B cell (primary cell): ENCODE measurements at regions not wholly inside any gene's neighbourhood (a gene's known extent, or its start where the extent isn't known, plus 50 kb on each side); places are given as distances from the start of the nearest gene placed in this dataset.

Source experiments
- ATAC-seq: fragments of 200-7000 bp; cut with Tn5 transposase; one replicate; pipeline ENCODE4 v1.10.0; 2021; ENCODE audit warnings: low read depth, mild to moderate bottlenecking, moderate number of reproducible peaks, moderate library complexity
- CTCF ChIA-PET: fragments of 350-600 bp; sonication (Branson Sonifier 250); formaldehyde crosslinking; loops from one replicate; lab custom pipeline; 2021; ENCODE audit warnings: antibody characterized with exemption, inconsistent platforms; lab: Charles Lee
- POLR2A ChIA-PET: fragments of 350-600 bp; sonication (Branson Sonifier 250); formaldehyde crosslinking; loops from one replicate; lab custom pipeline; 2021; ENCODE audit warnings: antibody characterized with exemption; lab: Charles Lee
- DNase-seq: peaks from one replicate; pipeline ENCODE4 v3.0.0; 2013
- H2AFZ ChIP-seq: 2 replicates; pipeline ENCODE4 v1.6.1; 2012; ENCODE audit warnings: mild to moderate bottlenecking, low read depth, low read length; ENCODE audit not compliant: insufficient read depth, poor library complexity, severe bottlenecking
- H3K27ac ChIP-seq, 2 donors: 1 replicate in 1 of 2; 2 replicates in 1 of 2; pipeline ENCODE4 v1.5.1; 2012 to 2013; ENCODE audit warnings: low read length in 2 of 2, mild to moderate bottlenecking in 2 of 2, moderate library complexity in 1 of 2
- H3K27me3 ChIP-seq, 4 experiments: fragments of 200-600 bp in 1 of 4; sonication (generic) in 1 of 4; replicated peaks in 1 of 4; 1 replicate in 2 of 4; 2 replicates in 2 of 4; pipeline versions ENCODE4 v1.6.1 to v1.7.0; 2013 to 2016; ENCODE audit warnings: low read length in 3 of 4, mild to moderate bottlenecking in 2 of 4, mixed read lengths in 1 of 4, moderate library complexity in 1 of 4; ENCODE audit not compliant: insufficient read depth in 4 of 4, control insufficient read depth in 3 of 4; ENCODE audit errors: control extremely low read depth in 1 of 4
- H3K36me3 ChIP-seq, 2 experiments: replicated peaks in 1 of 2; 1 replicate in 1 of 2; 2 replicates in 1 of 2; pipeline versions ENCODE4 v1.6.1 to v1.7.1; 2013; ENCODE audit warnings: low read length in 1 of 2; ENCODE audit not compliant: insufficient read depth in 2 of 2, control insufficient read depth in 1 of 2; ENCODE audit errors: control extremely low read depth in 1 of 2, extremely low read depth in 1 of 2
- H3K4me1 ChIP-seq, 2 donors: fragments of 200-600 bp in 1 of 2; sonication (generic) in 1 of 2; 1 replicate in 1 of 2; 2 replicates in 1 of 2; pipeline versions ENCODE4 v1.5.1 to v1.6.1; 2013 to 2017; ENCODE audit warnings: low read length in 2 of 2; ENCODE audit not compliant: control insufficient read depth in 2 of 2, insufficient read depth in 2 of 2
- H3K4me2 ChIP-seq: replicated peaks from 2 replicates; pipeline ENCODE3; 2012; ENCODE audit warnings: mild to moderate bottlenecking, low read depth, low read length; ENCODE audit not compliant: poor library complexity, severe bottlenecking
- H3K4me3 ChIP-seq, 5 experiments: fragments of 200-600 bp in 1 of 5; sonication (generic) in 1 of 5; 1 replicate in 3 of 5; 2 replicates in 2 of 5; pipeline versions ENCODE4 v1.5.1 to v1.7.0; 2011 to 2016; ENCODE audit warnings: low read length in 4 of 5, mild to moderate bottlenecking in 4 of 5, low read depth in 2 of 5, control low read depth in 1 of 5, moderate library complexity in 1 of 5; ENCODE audit not compliant: insufficient read depth in 1 of 5; ENCODE audit errors: control extremely low read depth in 1 of 5, extremely low read depth in 1 of 5
- H3K79me2 ChIP-seq: fragments of 200-600 bp; sonication (generic); one replicate; pipeline ENCODE4 v1.6.0; 2016; ENCODE audit warnings: low read length; ENCODE audit not compliant: control insufficient read depth, insufficient read depth
- H3K9ac ChIP-seq: fragments of 200-600 bp; sonication (generic); 2 replicates; pipeline ENCODE4 v1.6.1; 2017; ENCODE audit warnings: mild to moderate bottlenecking, low read length, moderate library complexity
- H3K9me3 ChIP-seq, 3 donors: one replicate each; pipeline versions ENCODE4 v1.6.1 to v1.7.1; 2013; ENCODE audit warnings: low read length in 2 of 3; ENCODE audit not compliant: control insufficient read depth in 2 of 3, insufficient read depth in 1 of 3; ENCODE audit errors: control extremely low read depth in 1 of 3
- H4K20me1 ChIP-seq: 2 replicates; pipeline ENCODE4 v1.6.0; 2012; ENCODE audit warnings: mild to moderate bottlenecking, low read length; ENCODE audit not compliant: insufficient read depth, control insufficient read depth, poor library complexity, severe bottlenecking
- H3K27ac Mint-ChIP-seq: one replicate; pipeline ENCODE4 v1.8.0; 2021; ENCODE audit warnings: mixed read lengths
- H3K27me3 Mint-ChIP-seq: one replicate; pipeline ENCODE4 v1.8.0; 2021; ENCODE audit warnings: mixed read lengths
- H3K4me1 Mint-ChIP-seq: one replicate; pipeline ENCODE4 v1.8.0; 2021; ENCODE audit warnings: mixed read lengths
- H3K4me3 Mint-ChIP-seq: one replicate; pipeline ENCODE4 v1.8.0; 2021; ENCODE audit warnings: mixed read lengths
- H3K9me3 Mint-ChIP-seq: one replicate; pipeline ENCODE4 v1.8.0; 2022; ENCODE audit warnings: mixed read lengths; ENCODE audit not compliant: insufficient read depth
- CTCF ChIP-seq: fragments of 200-600 bp; IDR thresholded peaks from one replicate; pipeline ENCODE4 v1.8.0; 2022; ENCODE audit warnings: antibody characterized with exemption, mild to moderate bottlenecking
- EZH2 ChIP-seq: IDR thresholded peaks from 2 replicates; pipeline ENCODE4 v1.6.1; 2012; ENCODE audit warnings: borderline replicate concordance, low read depth, mild to moderate bottlenecking, moderate library complexity, low read length; ENCODE audit not compliant: insufficient read depth, poor library complexity, severe bottlenecking
- whole genome bisulfite sequencing: methylation state at CpG from one replicate; pipeline ENCODE4 v1.1.5; 2013; ENCODE audit warnings: missing lambda C conversion rate; ENCODE audit not compliant: insufficient coverage; 5-methylcytosine and 5-hydroxymethylcytosine counted together
- intact Hi-C: fragments of 100-400 bp; cut with micrococcal nuclease; formaldehyde crosslinking; loops from one replicate; pipeline ENCODE4 v1.10.0; 2022

- Histone ChIP-seq H3K79me2 (no peaks in the 10 kb centered on the region), H3K4me2 (no peak overlapping the region), H3K27ac (no peak overlapping the region), H3K36me3 (no peaks in the 10 kb centered on the region), H3K27me3 (peaks cover 0 to 6% (median 1%) of the 10 kb centered on the region in 4 experiments), H2AFZ (no peak overlapping the region), H3K9me3 (no peaks in the 10 kb centered on the region), H4K20me1 (no peaks in the 10 kb centered on the region), H3K9ac (no peak overlapping the region), H3K4me3 (no peak overlapping the region), H3K4me1 (no peaks in the 10 kb centered on the region)
- Mint-ChIP-seq H3K4me3 (no peak overlapping the region), H3K9me3 (no peaks in the 10 kb centered on the region), H3K4me1 (no peaks in the 10 kb centered on the region), H3K27ac (no peak overlapping the region), H3K27me3 (peaks cover 30% of the 10 kb centered on the region)
- no peak for ATAC-seq
- no peak for TF ChIP-seq CTCF
- TF ChIP-seq EZH2, result no peak
- ChIA-PET CTCF (no interaction called here), POLR2A (no interaction called here)
- intact Hi-C loops, result no loop called here
- no peak for DNase-seq
- WGBS, result 100% methylated on average over 1 of the region's 2 CpGs
These were observed 249.2 kb upstream of the MEX3C start for GRCh38 chr18:51446571-51447210.

GRCh38 chr18:51447351-51448342 lies 250.2 kb upstream of the MEX3C start:
- Histone ChIP-seq H3K27me3 (peaks cover 0 to 6% (median 1%) of the 10 kb centered on the region in 4 experiments), H3K4me2 (no peak overlapping the region), H2AFZ (no peak overlapping the region), H3K36me3 (no peaks in the 10 kb centered on the region), H3K27ac (no peak overlapping the region), H3K4me3 (no peak overlapping the region), H3K9me3 (no peaks in the 10 kb centered on the region), H4K20me1 (no peaks in the 10 kb centered on the region), H3K79me2 (no peaks in the 10 kb centered on the region), H3K9ac (no peak overlapping the region), H3K4me1 (no peaks in the 10 kb centered on the region)
- DNase-seq, result no peak
- H3K27ac Mint-ChIP-seq, result no peak overlapping the region
- TF ChIP-seq CTCF (no peak), EZH2 (no peak)
- no peaks in the 10 kb centered on the region for H3K4me1 Mint-ChIP-seq
- ChIA-PET POLR2A (no interaction called here), CTCF (no interaction called here)
- no peak overlapping the region for H3K4me3 Mint-ChIP-seq
- H3K9me3 Mint-ChIP-seq, result no peaks in the 10 kb centered on the region
- intact Hi-C loops, result no loop called here
- 74% methylated on average over 18 of the region's 19 CpGs for WGBS
- H3K27me3 Mint-ChIP-seq, result peaks cover 29% of the 10 kb centered on the region
- ATAC-seq, result no peak
